HCT116 (cell line): ENCODE measurements at regions not wholly inside any gene's neighbourhood (a gene's known extent, or its start where the extent isn't known, plus 50 kb on each side); places are given as distances from the start of the nearest gene placed in this dataset.

Experiments used
- ATAC-seq: fragments of 200-7000 bp; cut with Tn5 transposase; 2 replicates; pipeline ENCODE4 v1.9.1; 2020; ENCODE audit warnings: mild to moderate bottlenecking, moderate library complexity
- BruUV-seq: library from RNA; stranded (reverse); fragments of 400-500 nt; replicated peaks from 2 replicates; lab custom pipeline; 2021; lab: Mats Ljungman, UMichigan
- CTCF ChIA-PET: fragments of 300-600 bp; sonication (Branson Sonifier 250); formaldehyde crosslinking; loops from one replicate; lab custom pipeline; 2021; ENCODE audit warnings: antibody characterized with exemption; lab: Charles Lee
- POLR2A ChIA-PET: fragments of 300-600, 350-600 bp; sonication (Branson Sonifier 250); formaldehyde crosslinking; loops from one replicate; lab custom pipeline; 2021; ENCODE audit warnings: antibody characterized with exemption; lab: Charles Lee
- RAD21 ChIA-PET, 2 experiments: fragments of 300-600 bp; sonication (Branson Sonifier 250); formaldehyde crosslinking; loops; one replicate each; lab custom pipeline; 2023; ENCODE audit warnings: low total read pairs in 2 of 2; ENCODE audit not compliant: uncharacterized antibody in 2 of 2, unreplicated experiment in 2 of 2, low non-redundant PET in 1 of 2; lab: Charles Lee
- DNase-seq: peaks from one replicate; pipeline ENCODE4 v3.0.0-alpha.2; 2010; ENCODE audit warnings: low read depth, low spot score
- H2AFZ ChIP-seq: fragments of 200-600 bp; shearing (Covaris generic), sonication (generic); 2 replicates; pipeline ENCODE4 v1.6.1; 2017; ENCODE audit warnings: low read depth, mixed run types, mixed read lengths, antibody characterized with exemption, low read length; ENCODE audit not compliant: poor library complexity, severe bottlenecking
- H3K27ac ChIP-seq: 2 replicates; pipeline ENCODE4 v1.5.1; 2012; ENCODE audit warnings: low read depth, low read length
- H3K27me3 ChIP-seq: fragments of 200-600 bp; sonication (generic); 2 replicates; pipeline ENCODE4 v1.6.1; 2016; ENCODE audit warnings: mixed run types, low read length, mixed read lengths; ENCODE audit not compliant: insufficient read depth
- H3K36me3 ChIP-seq, 2 experiments: fragments of 200-500 bp in 1 of 2; fragments of 200-600 bp in 1 of 2; sonication (Bioruptor generic) in 1 of 2; sonication (generic) in 1 of 2; 2 replicates each; pipeline versions ENCODE4 v1.5.1 to v1.6.1; 2014 to 2016; ENCODE audit warnings: low read length in 2 of 2, inconsistent platforms in 1 of 2, mixed read lengths in 1 of 2, mixed run types in 1 of 2; ENCODE audit not compliant: insufficient read depth in 2 of 2, control insufficient read depth in 1 of 2
- H3K4me1 ChIP-seq, 2 experiments: fragments of 200-600 bp in 1 of 2; sonication (generic) in 1 of 2; 2 replicates each; pipeline versions ENCODE4 v1.5.1 to v1.6.1; 2012 to 2017; ENCODE audit warnings: low read length in 2 of 2, inconsistent platforms in 1 of 2, mild to moderate bottlenecking in 1 of 2, mixed read lengths in 1 of 2, mixed run types in 1 of 2, moderate library complexity in 1 of 2; ENCODE audit not compliant: insufficient read depth in 2 of 2, control insufficient read depth in 1 of 2
- H3K4me2 ChIP-seq: fragments of 200-600 bp; sonication (generic); 2 replicates; pipeline ENCODE4 v1.6.1; 2017; ENCODE audit warnings: mixed run types, low read length, mixed read lengths
- H3K4me3 ChIP-seq, 2 experiments: fragments of 200-600 bp in 1 of 2; sonication (generic) in 1 of 2; replicated peaks in 1 of 2; 2 replicates each; pipeline ENCODE4 v1.5.1; 2011 to 2016; ENCODE audit warnings: low read length in 2 of 2, control low read depth in 1 of 2, low read depth in 1 of 2, mild to moderate bottlenecking in 1 of 2, mixed read lengths in 1 of 2, mixed run types in 1 of 2
- H3K79me2 ChIP-seq: fragments of 200-600 bp; sonication (generic); 2 replicates; pipeline ENCODE4 v1.6.1; 2017; ENCODE audit warnings: mild to moderate bottlenecking, mixed run types, low read length, moderate library complexity, mixed read lengths; ENCODE audit not compliant: insufficient read depth
- H3K9ac ChIP-seq: fragments of 200-600 bp; sonication (generic); 2 replicates; pipeline ENCODE4 v1.6.1; 2016; ENCODE audit warnings: low read length, mixed read lengths
- H3K9me2 ChIP-seq: fragments of 200-600 bp; sonication (generic), shearing (Covaris generic); 2 replicates; pipeline ENCODE4 v1.6.1; 2017; ENCODE audit warnings: mixed run types, mild to moderate bottlenecking, moderate library complexity; ENCODE audit not compliant: insufficient read depth
- H3K9me3 ChIP-seq, 2 experiments: fragments of 200-500 bp in 1 of 2; fragments of 200-600 bp in 1 of 2; sonication (Bioruptor generic) in 1 of 2; sonication (generic) in 1 of 2; 2 replicates each; pipeline ENCODE4 v1.6.1; 2014 to 2017; ENCODE audit warnings: low read length in 2 of 2, mixed read lengths in 2 of 2, inconsistent platforms in 1 of 2, low read depth in 1 of 2, mild to moderate bottlenecking in 1 of 2, mixed run types in 1 of 2, moderate library complexity in 1 of 2; ENCODE audit not compliant: control insufficient read depth in 1 of 2, insufficient read depth in 1 of 2
- H4K20me1 ChIP-seq: fragments of 200-600 bp; sonication (generic), shearing (Covaris generic); 2 replicates; pipeline ENCODE4 v1.6.1; 2017; ENCODE audit warnings: mixed run types, mild to moderate bottlenecking, moderate library complexity; ENCODE audit not compliant: insufficient read depth
- CBX3 ChIP-seq: IDR thresholded peaks from 2 replicates; pipeline ENCODE4 v1.6.1; 2012; ENCODE audit warnings: low read depth
- CTCF ChIP-seq, 3 experiments: fragments of 200-600 bp in 1 of 3; sonication (generic) in 1 of 3; IDR thresholded peaks in 2 of 3; conservative IDR thresholded peaks in 1 of 3; 2 replicates each; pipeline ENCODE4 v1.5.1; 2012 to 2017; ENCODE audit warnings: low read depth in 2 of 3, low read length in 2 of 3, antibody characterized with exemption in 1 of 3, borderline replicate concordance in 1 of 3, control low read depth in 1 of 3, mild to moderate bottlenecking in 1 of 3, mixed read lengths in 1 of 3, mixed run types in 1 of 3, moderate library complexity in 1 of 3; ENCODE audit not compliant: insufficient read depth in 1 of 3
- EZH2 ChIP-seq: fragments of 200-600 bp; sonication (generic); IDR thresholded peaks from 2 replicates; pipeline ENCODE4 v1.6.1; 2017; ENCODE audit warnings: antibody characterized with exemption, mixed run types
- JUND ChIP-seq: IDR thresholded peaks from 2 replicates; pipeline ENCODE4 v1.6.1; 2012
- MAX ChIP-seq: IDR thresholded peaks from 2 replicates; pipeline ENCODE4 v1.6.1; 2012
- POLR2AphosphoS5 ChIP-seq: IDR thresholded peaks from 2 replicates; pipeline ENCODE4 v1.6.1; 2011; ENCODE audit warnings: mild to moderate bottlenecking, low read depth, low read length, moderate library complexity
- RAD21 ChIP-seq: IDR thresholded peaks from 2 replicates; pipeline ENCODE4 v1.6.1; 2012; ENCODE audit warnings: low read depth, mild to moderate bottlenecking
- ZBTB33 ChIP-seq: IDR thresholded peaks from 2 replicates; pipeline ENCODE4 v1.6.1; 2011; ENCODE audit warnings: mild to moderate bottlenecking, low read length, moderate library complexity; ENCODE audit not compliant: insufficient replicate concordance; ENCODE audit errors: extremely low read depth
- intact Hi-C: fragments of 100-400 bp; cut with micrococcal nuclease; formaldehyde crosslinking; loops from 2 replicates; pipeline ENCODE4 v1.10.0; 2022

- POLR2A ChIA-PET: no interaction called here
- no peaks in the 10 kb centered on the region for H3K27me3 ChIP-seq
- RAD21 ChIA-PET: no interaction called here
- H3K4me3 ChIP-seq: no peak overlapping the region
- H4K20me1 ChIP-seq: no peaks in the 10 kb centered on the region
- H3K36me3 ChIP-seq: no peaks in the 10 kb centered on the region
- CTCF ChIA-PET: no interaction called here
- no peaks in the 10 kb centered on the region for H3K9me3 ChIP-seq
- no TSS peak for BruUV-seq
- H2AFZ ChIP-seq: no peak overlapping the region
- TF ChIP-seq RAD21 (no peak), CTCF (IDR thresholded peaks at IDR 0.05 in 2 of 3, conservative IDR thresholded peaks at IDR 0.05 in 1 of 3; ENCODE audit: borderline replicate concordance in 1 of 3, insufficient read depth in 1 of 3, low read depth in 2 of 3, low read length in 2 of 3) (no peak), MAX (no peak), EZH2 (no peak), JUND (no peak), ZBTB33 (no peak), POLR2AphosphoS5 (no peak), CBX3 (no peak)
- intact Hi-C loops: no loop called here
- no peak overlapping the region for H3K27ac ChIP-seq
- H3K4me2 ChIP-seq: no peak overlapping the region
- H3K4me1 ChIP-seq: peaks cover 0 to 12% of the 10 kb centered on the region in 2 experiments; a peak in 2 of 4 replicates
- ATAC-seq (no peak), DNase-seq (no peak)
- no peaks in the 10 kb centered on the region for H3K9me2 ChIP-seq
- H3K79me2 ChIP-seq: no peaks in the 10 kb centered on the region
- H3K9ac ChIP-seq: no peak overlapping the region
Observed at GRCh38 chr11:69568809-69569097, 72.2 kb upstream of the CCND1 start.
